HG03108 (cell line): ENCODE measurements at regions not wholly inside any gene's neighbourhood (a gene's known extent, or its start where the extent isn't known, plus 50 kb on each side); places are given as distances from the start of the nearest gene placed in this dataset.
A peak's percentile ranks its signal among the peaks of the same experiment; 100 is the strongest.

Experiments
- ATAC-seq: cut with Tn5 transposase; IDR thresholded peaks from one replicate; pipeline ENCODE4 v1.9.1; 2021; ENCODE audit warnings: moderate library complexity; ENCODE audit not compliant: unreplicated experiment

DNA sequence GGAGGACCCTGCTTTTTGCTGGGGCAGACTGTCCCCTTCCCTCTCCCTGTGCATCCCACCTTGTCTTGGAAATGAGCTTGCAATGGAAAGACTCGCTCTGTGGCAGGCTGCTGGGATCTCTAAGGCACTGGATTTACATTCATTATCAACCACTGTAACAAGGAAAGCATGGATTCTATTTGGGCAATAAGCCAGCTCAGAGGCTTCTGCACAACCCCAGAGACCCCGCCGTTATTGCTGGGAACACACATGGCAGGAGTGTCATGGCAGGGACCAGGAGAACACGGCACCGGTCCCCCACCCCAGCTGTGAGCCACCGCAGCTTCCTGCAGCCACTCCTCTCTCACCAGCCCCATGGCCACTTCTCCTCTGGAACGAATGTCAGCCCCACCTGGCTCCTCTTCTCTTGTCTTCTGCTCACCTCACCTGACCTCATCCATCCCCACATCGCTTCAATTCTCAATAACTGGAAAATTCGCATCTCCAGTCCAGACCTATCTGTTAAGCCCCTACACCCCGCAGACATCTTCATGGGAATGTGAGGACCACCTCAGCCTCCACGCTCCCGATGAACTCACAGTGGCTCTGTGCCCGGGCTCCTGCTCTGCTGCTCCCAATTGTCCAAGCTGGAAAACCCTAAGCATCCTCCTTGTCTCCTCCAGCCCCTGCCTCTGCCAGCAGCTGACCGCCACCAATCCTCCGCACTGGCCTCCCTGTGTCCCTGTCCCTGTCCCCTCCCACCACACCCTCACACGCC is 181.5 kb downstream of the USP12 start:
- no peak for ATAC-seq

DNA sequence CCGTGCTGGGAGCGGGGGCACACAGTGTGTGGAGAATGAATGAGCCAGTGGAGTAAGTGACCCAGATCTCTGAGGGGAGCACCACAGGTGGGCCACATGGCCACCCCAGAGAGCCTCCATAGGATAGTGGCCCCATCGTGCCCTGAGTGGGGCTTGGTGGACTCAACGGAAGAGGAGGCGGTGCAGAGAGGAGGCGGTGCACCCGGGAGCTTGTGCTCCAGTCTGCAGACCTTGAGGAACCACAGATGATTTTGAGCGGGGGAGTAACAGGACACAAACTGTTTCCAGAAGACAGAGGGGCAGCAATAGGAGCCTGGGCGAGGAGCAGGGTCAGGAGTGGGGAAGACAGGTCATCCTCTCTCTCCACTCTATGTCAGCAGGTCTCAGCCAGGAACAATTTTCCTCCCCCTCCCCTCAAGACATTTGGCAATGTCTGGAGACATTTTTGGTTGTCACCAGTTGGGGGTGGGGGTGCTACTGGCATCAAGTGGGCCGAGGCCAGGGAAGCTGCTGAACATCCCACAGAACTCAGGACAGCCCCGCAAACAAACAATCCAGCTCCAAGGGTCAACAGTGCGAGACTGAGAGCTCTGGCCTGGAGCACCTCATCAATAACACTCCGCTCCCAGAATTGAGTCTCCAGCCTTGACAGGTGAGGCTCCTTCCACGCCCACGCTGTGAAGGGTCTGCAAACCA is 182.2 kb downstream of the USP12 start:
- no peak for ATAC-seq

DNA sequence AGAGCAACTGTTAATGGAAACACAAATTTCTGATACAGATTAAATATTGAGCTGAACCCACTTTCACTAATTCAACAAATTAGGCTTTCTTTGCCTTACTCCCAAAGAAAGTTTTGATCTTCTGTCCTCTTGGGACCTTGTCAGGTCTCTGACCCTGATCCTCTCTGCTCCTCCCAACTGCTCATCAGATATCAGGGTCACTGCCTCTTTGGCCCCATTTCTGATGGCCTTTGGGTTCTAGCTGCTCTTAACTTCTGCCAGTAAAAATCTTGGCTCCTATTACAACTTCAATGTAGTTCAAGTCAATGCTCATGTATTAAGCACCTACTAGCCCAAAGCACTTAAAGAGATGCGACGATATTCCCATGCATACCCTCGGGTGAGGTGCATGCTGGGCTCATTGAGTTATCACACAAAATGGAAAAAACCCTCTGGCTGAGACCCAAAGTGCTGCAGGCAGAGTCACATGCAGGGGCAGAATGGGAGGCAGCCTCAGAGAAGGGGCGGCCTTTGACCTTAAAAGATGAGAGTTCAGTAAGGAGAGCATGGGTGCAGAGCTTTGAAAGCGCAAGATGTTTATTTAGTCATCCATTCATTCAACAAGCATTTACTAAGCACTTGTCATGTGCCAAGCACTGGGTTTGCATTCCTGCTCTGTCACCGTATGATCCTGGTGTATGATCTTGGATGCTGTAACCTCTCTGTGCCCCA is 183.4 kb downstream of the USP12 start:
- no peak for ATAC-seq

DNA sequence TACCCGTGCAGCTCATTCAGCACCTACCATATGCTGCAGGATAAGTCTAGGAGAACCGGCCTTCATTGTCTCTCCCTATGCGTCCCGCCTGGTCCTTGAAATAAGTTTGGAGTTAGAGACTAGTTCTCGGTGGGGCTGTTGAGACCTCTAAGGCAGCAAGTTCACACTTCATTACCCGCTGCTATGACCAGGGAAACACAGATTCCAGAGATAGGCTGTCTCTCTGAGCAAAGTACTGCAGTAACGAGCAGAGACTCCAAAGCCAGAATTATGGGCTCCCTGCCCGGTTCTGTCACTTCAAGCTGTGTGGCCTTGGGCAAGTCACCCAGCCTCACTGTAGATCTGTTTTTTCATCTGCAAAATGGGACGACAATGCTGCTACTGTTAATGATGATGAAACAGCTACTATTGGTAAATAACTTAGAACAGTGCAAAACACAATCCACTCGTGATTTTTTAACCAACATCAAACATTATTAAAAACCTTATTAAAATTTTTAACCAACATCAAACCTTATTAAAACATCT is 184.1 kb downstream of the USP12 start:
- ATAC-seq: no peak

DNA sequence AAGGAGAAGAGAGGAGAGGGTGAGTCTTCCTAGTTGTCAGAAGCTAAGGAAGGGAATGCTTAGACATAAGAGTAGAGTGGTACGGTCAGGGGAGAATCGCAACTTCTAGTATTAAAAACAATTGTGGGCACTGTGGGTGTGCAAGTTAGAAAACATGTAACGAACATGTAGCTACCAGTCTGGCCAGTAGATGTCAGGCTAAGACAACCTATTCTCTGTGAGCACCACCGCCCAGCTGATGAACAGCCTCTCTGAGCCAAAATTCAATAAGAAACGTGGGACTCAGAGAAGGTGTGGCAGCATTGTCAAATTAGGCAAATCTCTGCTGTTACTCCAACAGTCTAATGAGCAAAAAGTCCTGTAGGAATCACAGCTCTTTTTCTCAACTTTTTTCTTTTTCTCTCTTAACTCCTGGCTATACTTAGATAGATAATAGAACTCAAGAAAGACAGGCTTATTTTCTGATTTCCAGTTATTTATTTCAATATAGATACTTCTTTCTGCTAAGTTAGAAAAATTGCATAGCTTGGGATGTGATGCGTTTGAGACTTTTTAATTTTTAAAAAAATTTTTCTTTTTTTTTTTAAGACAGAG is 186.2 kb downstream of the USP12 start:
- ATAC-seq: peak; percentile 57

DNA sequence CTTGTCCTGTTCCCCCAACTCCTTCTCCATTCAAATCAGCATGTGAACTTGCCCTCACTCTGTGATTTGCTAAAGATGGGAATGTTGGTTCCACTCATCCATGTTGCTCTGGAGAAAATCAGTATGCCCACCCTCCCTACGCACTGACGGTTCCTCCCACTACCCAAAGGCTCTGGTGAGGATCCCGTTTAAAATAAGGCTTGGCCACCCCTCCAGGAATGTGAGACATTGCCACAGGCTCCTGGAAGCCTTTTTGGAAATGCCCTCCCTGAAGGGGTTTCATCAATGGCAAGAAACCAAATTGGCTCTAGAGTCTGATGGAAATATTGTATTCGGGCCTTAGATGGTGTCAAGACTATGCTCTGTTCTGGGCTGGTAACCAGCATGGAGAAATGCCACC is 187.3 kb downstream of the USP12 start:
- ATAC-seq: no peak

DNA sequence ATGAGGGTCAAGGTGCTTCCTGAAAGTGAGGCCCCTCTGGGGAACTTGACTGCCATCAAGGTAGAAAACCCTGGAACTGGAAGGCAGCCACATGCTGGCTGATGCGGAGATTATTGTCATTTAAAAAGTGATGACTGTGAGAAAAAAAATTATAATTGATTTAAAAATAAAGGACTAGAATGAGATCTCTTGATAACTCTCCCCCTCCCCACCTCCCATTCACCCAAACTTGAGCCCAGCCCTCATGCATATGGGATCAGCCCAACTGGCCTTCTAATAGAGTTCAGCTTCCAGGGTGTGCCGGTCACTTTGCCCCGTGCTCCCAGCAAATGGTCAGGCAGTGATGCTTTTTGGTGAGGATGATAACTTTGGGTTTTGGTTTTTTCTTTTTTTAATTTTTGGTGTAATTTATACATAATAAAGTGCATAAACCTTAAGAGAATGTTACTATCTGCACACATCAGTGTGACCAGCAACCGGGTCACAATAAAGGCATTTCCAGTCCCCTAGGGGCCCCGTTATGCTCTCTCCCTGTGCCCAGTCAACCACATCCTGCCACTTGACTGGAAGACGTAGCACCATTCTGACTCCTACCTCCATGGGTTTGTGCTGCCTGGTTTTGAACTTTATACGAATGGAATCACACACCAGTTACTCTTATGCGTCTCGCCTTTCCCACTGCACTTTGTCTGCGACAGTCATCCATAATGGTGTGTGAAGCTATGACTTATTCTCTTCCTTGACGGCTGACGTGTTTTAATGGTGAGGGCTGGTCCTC is 187.9 kb downstream of the USP12 start:
- ATAC-seq: no peak

DNA sequence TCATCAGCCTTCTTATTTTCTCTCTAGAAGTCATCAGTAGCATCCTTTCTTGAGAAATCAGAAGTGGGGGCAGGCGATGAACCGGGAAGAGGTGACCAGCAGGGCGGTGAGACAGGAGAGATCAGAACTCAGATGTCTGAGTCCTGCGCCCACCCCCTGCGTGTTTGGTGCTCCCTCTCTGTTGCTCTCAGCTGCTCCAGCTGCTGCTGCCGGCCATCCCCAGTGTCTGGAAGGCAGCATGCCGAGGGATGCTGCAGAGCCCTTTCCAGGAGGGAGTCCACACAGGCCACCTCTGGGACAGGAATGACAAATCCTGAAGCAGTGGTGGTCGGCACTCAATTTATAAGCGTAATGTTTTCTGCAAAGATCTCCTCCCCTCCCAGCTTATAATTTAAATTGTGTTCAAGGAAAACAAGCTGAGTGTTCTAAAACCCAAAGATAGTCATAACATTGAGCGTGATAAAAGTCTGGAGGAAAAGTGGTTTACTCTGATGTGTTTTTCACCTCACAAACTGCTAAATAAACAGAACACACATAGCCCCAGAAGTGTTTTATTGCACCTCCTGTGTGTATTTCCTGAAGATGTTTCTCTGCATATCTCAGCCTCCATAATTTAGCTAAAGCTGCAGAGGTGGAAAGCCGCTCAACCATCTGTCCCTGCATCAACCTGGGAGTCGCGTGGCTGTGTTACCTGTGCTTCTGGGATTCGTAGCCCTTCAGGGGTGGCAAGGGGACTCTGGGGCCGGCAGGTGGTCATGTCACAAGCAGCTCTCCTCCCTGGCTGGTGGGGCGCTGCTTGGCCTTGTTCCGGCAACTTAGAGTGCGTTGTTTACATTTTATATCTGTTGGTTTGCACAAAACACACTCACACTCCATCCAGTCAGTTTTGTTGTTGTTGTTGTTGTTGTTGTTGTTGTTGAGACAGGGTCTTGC is 191.2 kb downstream of the USP12 start:
- no peak for ATAC-seq

DNA sequence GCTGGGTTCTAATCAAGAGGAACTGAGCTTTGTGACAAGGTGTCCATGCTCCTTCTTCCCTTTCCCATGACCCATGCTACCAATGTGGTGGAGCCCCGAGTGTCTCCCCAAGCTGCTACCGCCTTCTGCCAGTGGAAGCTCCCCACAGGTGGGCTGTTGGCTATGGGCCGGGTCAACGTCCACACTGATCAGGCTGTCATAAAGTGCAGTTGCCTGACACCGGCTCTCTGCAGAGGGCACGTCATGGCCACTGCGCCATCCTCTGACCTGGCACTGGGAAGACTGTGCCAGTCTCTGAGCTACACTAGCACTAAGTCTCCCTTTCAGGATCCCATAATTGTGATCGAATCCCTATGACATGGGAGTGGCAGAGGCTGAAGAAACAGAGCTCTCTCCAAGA is 192.3 kb downstream of the USP12 start:
- ATAC-seq: no peak

DNA sequence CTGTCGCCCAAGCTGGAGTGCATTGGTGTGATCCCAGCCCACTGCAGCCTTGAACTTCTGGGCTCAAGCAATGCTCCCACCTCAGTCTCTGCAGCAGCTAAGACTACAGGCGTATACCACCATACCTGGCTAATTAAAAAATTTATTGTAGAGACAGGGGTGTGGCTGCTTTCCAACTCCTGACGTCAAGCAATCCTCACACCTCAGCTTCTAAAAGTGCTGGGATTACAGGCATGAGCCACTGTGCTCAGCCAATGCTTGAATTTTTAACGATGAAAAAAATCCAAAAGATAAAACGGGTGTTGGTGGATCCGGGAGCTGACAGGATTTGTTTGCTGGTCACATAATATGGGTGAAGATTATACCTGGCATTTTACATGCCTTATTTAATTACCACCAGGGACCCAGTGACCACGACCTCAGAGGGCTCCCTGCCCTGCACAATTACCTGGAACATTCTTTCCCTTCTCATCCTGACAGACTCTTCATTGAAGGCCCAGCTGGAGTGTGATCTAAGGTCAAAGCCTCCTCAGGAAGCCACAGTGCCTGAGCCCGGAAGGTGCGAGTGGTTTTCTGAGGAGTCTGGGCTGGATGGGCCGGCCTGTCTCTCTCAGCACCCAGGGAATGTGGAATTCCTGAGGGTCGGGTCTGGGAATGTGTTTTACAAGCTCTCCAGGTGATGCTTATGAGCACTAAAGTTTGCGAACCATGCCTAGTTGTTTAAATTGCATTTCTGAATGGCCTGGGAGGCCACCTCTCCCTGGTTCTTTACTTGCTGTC is 193.3 kb downstream of the USP12 start:
- no peak for ATAC-seq

DNA sequence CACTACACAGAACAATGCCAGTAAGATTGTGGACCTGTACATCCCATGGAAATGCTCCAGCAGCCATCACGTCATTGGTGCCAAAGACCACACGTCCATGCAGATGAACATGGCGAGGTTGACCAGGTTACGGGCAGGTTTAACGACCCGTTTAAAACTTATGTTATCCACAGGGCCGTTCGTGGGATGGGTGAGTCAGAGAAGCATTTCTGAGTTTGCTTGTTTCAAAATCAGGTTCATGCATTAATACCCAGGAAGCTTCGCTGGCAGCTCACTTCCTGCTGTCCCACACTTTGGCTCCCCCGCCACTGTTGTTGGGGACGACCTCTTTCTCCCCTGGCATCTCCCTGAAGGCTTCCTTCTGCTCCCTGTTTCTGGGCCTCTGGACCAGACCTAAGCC is 194.1 kb downstream of the USP12 start:
- ATAC-seq: no peak

DNA sequence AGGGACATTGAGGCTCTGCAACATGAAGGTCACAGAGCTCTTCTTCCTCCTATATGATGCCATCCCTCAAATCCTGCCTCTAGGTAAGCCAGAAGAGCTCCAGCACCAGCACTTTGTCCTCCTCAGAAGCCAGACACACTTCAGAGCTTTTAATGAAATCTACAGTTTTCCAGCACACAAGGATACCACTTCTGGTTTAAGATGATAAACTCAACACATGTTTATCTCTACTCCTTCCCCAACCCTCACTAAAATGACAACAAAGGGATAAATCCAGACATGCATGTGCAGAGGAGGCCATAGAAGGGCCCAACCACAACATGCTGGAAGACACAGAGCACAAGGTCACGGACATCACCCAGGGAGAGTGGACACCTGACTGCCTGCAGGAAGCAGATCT is 195.3 kb downstream of the USP12 start:
- no peak for ATAC-seq

DNA sequence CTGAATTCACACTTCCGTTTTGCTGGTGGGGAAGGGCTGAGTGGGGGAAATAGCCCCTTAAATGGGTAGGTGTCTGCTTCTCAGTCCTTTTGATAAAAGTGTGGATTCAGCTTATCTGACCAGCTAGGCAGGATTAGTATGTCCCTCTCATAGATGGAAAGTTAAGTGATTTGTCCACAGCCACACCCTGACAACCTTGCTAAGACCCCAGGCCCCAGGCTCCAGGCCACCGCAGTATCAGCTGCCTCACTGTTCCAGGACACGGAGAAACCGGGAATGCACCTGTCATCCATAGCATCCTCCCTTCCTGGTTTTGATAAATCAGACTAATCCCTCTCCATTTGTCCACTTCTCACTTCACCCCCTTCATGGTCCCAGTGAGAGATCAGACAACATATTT is 197.7 kb downstream of the USP12 start:
- no peak for ATAC-seq

DNA sequence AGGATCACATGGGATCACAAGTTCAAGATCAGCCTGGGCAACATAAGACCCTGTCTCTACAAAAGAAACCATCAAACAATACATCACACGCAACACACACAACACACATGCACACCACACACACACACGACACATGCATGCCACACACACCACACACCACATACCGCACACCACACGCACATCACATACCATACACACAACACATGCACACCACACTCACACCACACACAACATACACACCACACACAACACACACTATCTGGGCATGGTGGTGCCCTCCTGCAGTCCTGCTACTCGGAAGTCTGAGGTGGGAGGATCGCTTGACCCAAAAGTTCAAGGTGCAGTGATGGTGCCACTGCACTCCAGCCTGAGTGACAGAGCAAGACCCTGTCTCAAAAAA is 198.3 kb downstream of the USP12 start:
- ATAC-seq: no peak

DNA sequence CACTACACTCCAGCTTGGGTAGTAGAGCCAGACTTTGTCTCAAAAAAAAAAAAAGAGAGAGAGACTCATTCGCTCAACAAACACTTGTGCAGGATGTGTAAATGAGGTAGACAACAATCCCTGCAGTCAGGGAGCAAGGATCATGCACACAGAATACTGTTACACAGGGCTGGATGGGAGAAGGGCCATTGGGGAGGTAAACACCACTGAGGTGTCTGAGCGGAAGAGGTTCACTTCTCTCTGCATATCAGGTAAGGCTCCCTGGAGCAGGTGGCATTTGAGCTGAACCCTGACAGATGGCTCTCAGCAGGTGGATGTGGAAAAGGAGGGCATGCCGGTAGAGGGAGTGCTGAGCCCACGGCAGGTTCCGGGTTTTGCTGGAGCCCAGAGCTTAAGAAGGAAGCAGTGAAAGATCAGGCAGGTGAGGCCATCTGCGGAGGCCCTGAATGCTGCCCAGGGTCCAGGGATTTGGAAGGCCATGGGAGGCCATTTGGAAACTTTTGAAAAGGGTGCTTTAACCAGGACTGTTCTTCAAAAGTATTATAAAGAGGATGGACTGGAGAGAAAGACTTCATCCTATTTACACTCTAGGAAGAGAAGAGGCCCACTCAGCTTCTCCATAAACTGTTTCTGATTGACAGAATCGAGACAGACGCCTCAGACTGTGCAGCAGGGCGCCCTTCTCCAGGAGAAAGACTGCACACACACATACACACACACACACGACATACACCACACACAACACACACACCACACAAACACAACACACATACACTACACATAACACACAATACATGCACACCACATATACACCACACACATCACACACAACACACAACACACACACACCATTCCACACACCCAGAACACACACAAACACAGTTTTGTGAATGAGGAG is 199.4 kb downstream of the USP12 start:
- no peak for ATAC-seq

DNA sequence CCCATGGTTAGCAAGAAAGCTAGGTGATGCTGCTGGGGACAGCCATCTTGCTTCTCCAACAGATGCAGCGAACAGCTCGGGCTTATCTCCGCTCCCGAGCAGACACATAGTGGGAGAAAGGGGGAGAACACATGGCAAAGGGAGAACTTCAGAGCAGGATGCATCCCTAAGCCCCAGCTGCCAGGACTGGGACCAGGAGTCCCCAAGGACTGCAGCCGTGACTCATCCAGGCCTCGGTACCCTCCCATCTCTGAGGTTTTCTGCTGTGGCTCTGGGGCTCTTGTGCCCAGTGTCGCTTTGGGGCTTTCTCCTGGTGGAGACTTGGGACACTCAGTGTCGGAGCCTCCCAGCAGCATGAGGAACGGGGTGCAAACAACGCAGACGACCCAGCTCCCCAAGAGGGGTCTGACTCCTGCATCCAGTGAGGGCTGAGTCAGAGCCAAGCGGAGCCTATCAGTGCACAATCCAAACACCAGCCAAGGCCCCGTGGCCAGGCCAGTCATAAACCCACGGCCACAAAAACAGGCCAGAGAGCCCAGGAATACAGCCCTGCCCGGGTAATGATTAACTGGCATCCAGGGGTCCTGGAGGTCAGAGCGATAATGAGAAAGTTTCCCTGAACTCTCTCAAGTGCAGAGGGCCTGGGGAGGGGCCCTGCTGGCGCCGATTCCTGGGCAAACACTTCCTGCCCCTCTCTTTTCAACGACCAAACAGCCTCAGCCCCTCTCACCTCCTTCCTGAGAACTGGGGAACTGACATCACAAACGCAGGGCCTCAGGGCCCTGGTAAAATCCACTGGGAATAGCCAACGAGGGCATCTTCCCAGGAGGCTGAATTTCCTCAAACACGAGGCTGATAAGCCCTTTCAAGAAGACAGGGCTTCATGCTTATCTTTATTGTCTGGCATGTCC is 202.9 kb downstream of the USP12 start:
- no peak for ATAC-seq
